GM12892 (cell line): ENCODE measurements at regions not wholly inside any gene's neighbourhood (a gene's known extent, or its start where the extent isn't known, plus 50 kb on each side); places are given as distances from the start of the nearest gene placed in this dataset.
"Not testable (repeated sequence)": the region's sequence is repeated elsewhere in the genome, so short reads cannot be mapped to it uniquely, and the experiment has no call there.

Experiments
- DNase-seq: peaks from one replicate; pipeline ENCODE4 v3.0.0; 2011; ENCODE audit not compliant: insufficient read length
- FAIRE-seq: peaks from 2 replicates; lab custom pipeline; 2011; peaks lifted over from hg19 to GRCh38; lab: Jason Lieb, UNC
- POLR2A ChIP-seq: IDR thresholded peaks from 2 replicates; pipeline ENCODE4 v1.6.1; 2011; ENCODE audit warnings: low read depth, low read length, control low read depth
- POLR2AphosphoS5 ChIP-seq: IDR thresholded peaks from 2 replicates; pipeline ENCODE4 v1.6.1; 2011; ENCODE audit warnings: low read depth, low read length, control low read depth
- TAF1 ChIP-seq: IDR thresholded peaks from 2 replicates; pipeline ENCODE4 v1.6.1; 2011; ENCODE audit warnings: low read depth, mild to moderate bottlenecking, control low read depth, low read length, borderline replicate concordance

- DNase-seq (no peak), FAIRE-seq (no peak)
- TF ChIP-seq POLR2A = no peak
- TF ChIP-seq POLR2AphosphoS5 = no peak
- TF ChIP-seq TAF1 = no peak
Measured at GRCh38 chr3:104234442-104235194, 1132.1 kb upstream of the ALCAM start.

- FAIRE-seq (no peak), DNase-seq (no peak)
- TF ChIP-seq POLR2A (no peak), TAF1 (no peak), POLR2AphosphoS5 (no peak)
Measured at GRCh38 chr3:104244680-104245220, 1122.0 kb upstream of the ALCAM start.

DNA sequence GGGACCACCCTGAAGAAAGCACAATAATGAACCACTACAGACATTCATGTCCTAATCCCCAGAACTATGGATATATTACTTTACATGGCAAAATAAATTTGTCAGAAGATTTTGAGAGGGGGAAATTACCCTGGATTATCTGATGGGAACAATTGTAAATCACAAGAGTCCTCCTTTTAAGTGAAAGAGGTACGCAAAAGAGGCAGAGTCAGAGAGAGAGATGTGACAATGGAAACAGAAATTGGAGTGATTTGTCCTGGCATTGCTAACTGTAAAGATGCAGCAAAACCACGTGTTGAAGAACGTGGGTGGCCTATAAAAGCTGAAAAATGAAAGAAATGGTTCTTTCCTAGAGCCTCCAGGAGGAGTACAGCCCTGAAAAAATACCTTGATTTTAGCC lies 1121.4 kb upstream of the ALCAM start:
- FAIRE-seq (no peak), DNase-seq (no peak)
- TF ChIP-seq TAF1 (no peak), POLR2AphosphoS5 (no peak), POLR2A (no peak)

DNA sequence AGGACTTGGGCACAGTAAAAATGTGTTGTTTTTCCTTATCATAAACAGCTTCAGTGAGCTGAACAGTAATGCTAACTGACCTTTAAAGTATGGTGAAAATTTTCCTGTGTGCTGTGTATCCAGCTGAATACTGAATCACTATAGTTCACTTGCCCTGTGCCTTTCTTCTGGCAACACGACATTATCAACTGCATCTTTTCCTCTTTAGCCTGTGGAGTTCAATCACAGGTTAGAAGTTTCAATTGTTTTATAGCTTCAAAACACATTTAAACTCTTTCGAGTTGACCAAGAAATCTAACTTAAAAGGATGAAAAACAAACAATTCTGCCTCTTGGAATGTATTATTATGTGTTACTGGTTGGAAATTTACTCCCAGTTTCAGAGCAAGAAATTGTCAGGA lies 1120.7 kb upstream of the ALCAM start:
- DNase-seq (no peak), FAIRE-seq (no peak)
- TF ChIP-seq POLR2A (no peak), TAF1 (no peak), POLR2AphosphoS5 (no peak)

- FAIRE-seq (no peak), DNase-seq (no peak)
- TF ChIP-seq POLR2A = no peak
- TF ChIP-seq TAF1 = no peak
- no peak for TF ChIP-seq POLR2AphosphoS5
Measured at GRCh38 chr3:104257486-104257885, 1109.2 kb upstream of the ALCAM start.

GRCh38 chr3:104263477-104263876 lies 1103.2 kb upstream of the ALCAM start:
- FAIRE-seq = no peak
- TF ChIP-seq TAF1 (no peak), POLR2AphosphoS5 (no peak), POLR2A (no peak)
- no peak for DNase-seq

DNA sequence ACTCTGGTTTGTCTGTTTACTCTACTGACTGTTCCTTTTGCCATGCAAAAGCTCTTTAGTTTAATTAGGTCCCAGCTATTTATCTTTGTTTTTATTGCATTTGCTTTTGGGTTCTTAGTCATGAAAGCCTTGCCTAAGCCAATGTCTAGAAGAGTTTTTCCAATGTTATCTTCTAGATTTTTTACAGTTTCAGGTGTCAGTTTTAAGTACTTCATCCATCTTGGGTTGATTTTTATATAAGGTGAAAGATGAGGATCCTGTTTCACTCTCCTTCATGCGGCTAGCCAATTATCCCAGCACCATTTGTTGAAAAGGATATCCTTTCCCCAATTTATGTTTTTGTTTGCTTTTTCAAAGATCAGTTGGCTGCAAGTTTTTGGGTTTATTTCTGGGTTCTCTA lies 1100.5 kb upstream of the ALCAM start:
- not testable (repeated sequence) for FAIRE-seq, DNase-seq

DNA sequence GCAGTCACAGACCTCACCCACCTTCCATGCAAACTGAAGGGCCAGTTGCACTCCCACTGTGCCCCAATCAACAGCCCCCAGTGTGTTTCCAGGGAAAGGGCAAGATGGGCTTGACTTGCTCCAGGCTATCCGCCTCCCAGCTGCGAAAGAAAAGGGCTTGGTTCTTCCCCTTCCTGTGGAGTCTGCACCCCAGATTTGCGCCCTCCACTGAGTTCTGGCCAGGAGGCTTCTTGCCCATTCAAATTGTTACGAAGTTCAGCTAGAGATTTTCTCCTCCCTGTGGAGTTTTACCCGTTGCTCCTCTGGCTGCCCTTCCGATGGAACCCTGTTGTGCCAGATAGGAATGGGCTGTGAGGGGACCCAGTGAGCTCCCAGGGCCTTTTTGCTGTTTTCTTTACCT lies 1096.9 kb upstream of the ALCAM start:
- TF ChIP-seq POLR2AphosphoS5 (no peak), TAF1 (no peak), POLR2A (no peak)
- DNase-seq (no peak), FAIRE-seq (no peak)

GRCh38 chr3:104273046-104273649 lies 1093.6 kb upstream of the ALCAM start:
- TF ChIP-seq POLR2AphosphoS5 = no peak
- no peak for TF ChIP-seq TAF1
- no peak for TF ChIP-seq POLR2A
- FAIRE-seq (peak; percentile 58), DNase-seq (no peak)

GRCh38 chr3:104275199-104275598 lies 1091.5 kb upstream of the ALCAM start:
- DNase-seq = no peak
- TF ChIP-seq POLR2A = no peak
- no peak for TF ChIP-seq TAF1
- no peak for TF ChIP-seq POLR2AphosphoS5
- no peak for FAIRE-seq

DNA sequence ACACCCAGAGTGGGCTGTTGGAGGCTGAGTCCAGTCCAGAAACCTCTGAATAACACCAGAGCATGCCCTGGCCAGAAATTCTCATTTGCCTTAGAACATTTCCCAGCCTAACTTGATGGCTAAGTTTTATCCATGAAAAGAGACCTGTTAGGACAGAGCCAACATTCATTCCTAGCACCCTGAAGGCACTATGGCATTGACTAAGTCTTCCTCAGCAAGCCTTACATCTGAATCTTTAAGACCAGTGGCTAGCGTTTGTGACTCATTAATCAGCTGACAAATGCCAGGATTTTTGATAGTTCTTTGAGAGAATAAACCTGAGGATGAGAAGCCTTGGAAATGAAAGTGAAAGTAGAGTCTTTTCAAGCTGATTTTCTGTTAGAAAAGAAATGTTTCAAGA lies 1087.1 kb upstream of the ALCAM start:
- FAIRE-seq = no peak
- no peak for DNase-seq
- TF ChIP-seq POLR2A (no peak), TAF1 (no peak), POLR2AphosphoS5 (no peak)

DNA sequence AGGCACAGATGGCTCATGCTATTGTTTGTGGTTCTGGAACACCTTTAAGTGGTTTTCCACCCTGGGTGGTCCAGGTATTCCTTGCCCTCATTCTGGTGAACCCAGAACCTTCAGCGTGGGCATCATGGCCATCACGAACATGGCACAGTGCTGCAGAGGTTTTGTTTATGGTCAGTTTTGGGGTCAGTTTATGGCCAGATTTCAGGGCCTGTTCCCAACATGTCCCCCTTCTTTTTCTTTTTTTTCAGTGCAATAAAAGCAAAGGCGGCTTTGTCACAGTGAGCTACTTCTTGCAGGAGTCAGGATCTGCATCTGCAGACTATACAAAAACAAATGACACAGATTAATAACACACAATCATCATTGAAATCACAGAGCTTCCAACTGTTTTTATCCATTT lies 1085.0 kb upstream of the ALCAM start:
- FAIRE-seq = no peak
- TF ChIP-seq TAF1 (no peak), POLR2AphosphoS5 (no peak), POLR2A (no peak)
- no peak for DNase-seq
